HG03521 (cell line): ENCODE measurements at regions not wholly inside any gene's neighbourhood (a gene's known extent, or its start where the extent isn't known, plus 50 kb on each side); places are given as distances from the start of the nearest gene placed in this dataset.
A peak's percentile ranks its signal among the peaks of the same experiment; 100 is the strongest.

Source experiments
- ATAC-seq: cut with Tn5 transposase; IDR thresholded peaks from one replicate; pipeline ENCODE4 v1.9.1; 2021; ENCODE audit warnings: mild to moderate bottlenecking, moderate library complexity; ENCODE audit not compliant: unreplicated experiment

DNA sequence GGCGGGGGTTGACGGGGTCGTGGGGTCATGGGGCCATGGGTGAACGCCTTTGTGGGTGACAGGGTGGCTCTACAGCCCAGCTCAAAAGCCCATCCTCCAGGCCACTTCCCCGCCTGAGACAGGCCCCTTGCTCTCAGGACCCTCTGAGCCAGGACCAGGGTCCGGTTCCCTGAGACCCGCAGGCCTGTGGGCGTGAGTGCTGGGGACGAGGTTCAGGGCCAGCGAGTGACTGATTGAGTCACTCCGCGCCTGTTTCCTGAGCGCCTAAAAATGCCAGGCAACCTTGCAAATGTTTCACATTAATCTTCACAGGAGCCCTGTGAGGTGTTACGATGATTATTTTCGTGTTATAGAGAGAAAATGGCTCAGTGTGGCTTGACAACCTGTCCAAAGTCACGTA lies 97.8 kb downstream of the ZNF674 start:
- ATAC-seq, result peak; percentile 30

DNA sequence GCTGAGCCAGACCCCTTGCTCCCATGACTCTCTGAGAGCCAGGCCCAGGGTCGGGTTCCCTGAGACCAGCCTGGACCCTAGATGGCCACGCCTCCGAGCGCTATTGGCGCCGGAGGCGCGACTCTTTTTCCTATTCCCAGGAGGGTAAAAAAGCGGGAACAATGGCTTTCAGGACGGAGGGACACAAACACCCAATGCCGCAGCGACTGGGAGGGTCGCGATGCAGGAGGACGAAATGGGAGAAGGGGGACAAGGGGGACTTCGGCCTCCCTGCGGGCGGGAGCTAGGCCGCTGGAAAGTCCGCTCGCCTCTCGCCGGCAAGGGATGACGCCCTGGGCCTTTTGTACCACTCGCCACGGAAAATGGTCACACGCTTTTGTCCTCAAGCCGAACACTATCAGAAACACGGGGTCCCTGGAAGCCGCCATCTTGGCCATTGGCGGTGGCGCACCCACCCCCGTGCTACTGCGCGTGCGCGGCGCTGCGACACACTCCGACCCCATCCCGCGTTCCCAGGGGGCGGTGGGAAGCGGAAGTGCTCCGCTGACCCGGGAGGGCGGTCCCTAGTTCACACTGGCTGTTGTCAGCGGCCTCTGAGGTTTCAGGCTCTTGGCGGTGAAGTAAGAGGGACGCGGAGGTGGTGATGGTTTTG lies 98.4 kb downstream of the ZNF674 start:
- ATAC-seq, result peak; percentile 89

DNA sequence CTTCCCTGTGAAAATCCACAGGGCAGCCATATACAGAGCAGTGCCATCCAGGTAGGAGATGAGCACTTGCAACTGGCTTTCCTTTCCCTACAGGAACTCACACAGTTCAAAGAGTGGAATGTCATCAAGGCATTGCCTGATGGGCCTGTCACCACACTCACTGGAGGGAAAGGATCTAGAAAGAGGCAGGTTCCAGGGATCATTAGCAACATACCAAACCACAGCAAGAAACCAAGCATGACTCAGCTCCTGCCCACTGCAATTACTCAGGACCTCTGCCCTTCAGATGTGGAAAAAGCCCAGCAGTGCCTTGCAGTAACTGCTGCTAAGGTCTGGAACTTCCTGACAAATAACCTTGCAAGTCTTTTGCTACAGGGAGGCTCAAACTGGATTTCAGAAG lies 101.2 kb downstream of the ZNF674 start:
- ATAC-seq, result no peak

DNA sequence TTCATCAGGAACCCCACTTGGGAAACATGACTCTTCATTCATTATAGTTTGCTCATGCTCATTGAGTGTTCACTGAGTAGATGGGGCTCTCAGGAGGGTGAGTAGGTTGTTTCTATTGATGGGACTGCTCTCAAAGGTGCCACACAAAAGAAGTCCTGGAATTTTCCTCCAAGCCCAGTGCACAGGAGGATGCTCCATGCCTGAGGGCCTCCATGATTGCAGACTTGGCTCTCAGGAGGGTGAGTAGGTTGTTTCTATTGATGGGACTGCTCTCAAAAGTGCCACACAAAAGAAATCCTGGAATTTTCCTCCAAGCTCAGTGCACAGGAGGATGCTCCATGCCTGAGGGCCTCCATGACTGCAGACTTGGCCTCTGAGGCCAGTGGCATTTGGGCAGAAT lies 108.5 kb downstream of the ZNF674 start:
- ATAC-seq, result no peak

DNA sequence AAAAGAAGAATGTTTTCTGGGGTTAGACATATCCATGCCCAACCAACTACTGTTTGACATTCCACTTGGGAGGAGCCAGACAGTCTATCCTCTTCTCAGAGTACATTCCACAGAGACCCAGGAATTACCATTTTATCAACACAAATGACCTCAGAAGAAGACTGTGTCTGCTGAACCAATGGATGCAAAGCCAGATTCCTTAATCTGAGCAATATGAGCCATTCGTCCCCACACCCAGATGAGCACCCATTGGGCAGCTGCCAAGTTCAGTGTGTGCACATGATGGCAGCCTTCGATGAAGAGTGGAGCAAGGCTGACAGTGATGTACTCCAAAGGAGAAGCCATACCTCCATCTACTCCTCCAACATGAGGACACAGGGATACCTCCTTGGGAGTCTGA lies 111.3 kb downstream of the ZNF674 start:
- ATAC-seq, result no peak

DNA sequence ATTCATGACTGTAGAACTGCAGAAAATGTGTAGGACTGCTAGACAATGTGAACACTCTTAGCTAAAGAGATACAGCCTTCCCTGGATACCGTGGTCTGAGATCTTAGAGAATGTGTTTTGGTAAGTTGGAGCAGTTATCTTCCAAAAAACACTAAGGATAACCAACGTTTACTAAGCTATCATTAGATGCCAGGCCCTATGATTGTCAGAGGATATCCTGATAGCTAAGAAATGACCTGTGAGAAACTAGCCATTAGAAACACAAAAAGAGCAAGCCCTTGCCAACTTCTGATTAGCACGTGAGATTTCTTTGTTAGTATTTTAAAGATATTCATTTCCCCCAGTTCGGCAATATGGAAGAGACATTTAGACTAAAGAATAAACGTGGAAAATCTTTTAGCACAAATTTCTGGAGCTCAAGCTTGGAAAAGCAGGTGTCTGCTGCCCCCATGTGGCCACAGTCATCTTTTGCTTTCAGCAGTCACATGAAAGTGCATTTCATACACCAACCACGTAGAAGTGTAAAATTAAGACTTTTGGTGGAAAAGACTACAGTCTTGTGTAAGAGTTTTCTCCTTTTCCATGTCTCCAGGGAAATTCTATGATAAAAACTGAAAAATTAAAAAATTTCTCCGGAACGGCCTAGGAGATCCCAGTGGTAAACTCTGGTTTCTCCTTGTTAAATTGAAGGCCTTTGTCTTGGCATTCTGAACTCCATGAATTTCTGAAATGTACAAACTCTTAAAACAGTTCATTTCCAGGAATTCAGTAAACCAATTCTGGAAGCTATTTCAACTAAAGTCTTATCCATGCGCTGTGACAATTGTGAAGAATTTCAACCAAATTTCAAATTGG lies 136.4 kb downstream of the ZNF674 start:
- no peak for ATAC-seq

DNA sequence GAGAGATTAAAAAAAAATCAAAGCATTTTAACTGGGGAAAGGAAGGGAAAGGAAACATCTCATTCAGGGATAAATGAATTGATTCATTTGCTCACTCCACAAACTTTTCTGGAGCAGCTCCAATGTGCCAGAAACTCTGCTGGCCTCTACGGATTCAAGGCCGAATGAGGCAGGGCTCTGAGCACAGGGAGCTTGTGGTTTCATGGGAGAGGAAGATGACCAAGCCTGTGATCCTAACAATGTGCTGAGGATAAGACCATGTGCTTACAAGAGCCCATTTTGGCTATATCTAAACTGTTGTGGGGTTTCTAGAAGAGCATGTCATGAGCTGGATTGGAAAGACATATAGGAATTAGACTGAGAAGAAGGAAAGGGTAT lies 137.5 kb downstream of the ZNF674 start:
- no peak for ATAC-seq

DNA sequence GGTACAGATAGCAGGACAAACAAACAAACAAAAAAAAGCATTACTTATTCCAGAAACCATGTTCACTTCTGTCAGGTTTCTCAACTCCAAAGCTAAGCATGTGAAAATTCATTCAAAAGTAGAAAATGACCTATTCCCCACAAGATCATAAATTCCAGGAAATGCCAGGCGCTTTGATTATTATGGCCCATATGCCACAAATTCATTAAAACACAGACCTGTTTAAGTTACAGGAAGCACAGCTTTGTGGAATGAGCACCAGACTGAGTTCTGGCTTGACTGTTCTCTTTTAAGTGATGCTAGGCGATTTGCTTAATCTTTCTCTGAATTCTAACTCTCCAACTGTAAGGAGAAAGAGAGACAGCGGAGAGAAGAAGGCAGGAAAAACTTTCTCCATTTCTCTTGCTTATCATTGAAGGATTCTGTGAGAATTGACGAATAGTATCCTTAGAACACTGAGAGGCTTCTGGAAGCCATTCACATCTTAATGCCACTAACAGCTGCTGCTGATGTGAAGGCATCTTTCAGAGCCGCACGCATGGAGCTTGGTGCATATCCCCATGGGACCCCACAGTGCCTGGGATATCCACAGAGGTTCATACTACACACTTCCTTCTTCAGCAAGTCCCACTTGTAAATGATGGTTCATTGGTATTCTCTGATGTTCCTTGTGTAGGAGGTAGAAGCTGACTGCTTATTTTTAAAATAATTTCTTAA lies 138.0 kb downstream of the ZNF674 start:
- ATAC-seq, result no peak

DNA sequence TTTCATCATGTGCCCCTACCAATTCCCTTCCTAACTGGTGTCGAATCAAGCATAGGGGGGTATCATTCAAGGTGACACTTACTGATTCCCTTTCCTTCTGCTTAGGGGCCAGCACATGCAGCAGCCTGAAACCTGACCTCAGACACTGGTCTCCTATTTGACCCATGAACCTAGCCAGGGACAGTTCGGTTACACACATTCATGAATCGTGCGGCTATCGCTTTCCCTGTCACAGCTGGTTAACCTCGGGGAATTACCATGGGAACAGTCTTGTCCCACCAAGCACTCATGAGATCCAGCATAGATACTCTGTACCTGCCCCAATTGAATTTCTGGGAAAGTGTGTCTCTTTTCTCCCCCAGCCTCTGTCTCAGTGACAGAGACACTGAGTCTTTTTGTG lies 140.4 kb downstream of the ZNF674 start:
- no peak for ATAC-seq

DNA sequence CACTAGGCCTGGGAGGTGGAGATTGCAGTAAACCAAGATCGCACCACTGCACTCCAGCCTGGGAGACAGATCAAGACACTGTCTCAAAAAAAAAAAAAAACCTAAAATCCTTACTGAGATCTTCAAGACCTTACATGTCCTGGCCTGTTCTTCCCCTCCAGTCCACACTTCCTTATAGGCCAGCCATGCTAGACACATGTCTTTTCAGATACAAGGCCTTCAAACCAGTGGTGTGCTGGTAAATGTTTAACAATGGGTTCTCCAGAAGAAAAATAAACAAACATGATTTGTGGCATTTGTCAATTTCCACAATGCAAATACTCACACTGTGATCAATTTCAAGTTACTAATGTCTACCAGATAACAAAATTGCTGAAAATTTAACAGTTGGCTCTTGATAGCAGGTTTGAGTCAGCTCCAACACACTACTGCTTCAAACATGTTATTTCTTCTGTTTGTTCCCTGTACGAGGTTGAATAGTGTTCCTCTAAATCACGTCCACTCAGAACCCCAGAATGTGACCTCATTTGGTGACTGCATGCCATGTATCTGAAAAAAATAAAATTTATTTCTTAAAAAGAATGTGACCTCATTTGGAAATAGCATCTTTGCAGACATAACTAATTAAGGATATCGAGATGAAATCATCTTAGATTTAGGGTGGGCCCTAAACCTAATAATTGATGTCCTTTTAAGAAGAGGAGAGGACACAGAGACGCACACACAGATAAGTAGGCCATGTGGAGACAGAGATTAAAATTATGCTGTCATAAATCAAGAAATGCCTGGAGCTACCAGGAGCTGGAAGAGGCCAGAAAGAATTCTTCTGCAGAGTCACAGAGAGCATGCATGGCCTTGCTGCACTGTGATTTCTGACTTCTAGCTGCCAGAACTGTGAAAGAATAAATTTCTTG lies 144.4 kb downstream of the ZNF674 start:
- ATAC-seq, result no peak

DNA sequence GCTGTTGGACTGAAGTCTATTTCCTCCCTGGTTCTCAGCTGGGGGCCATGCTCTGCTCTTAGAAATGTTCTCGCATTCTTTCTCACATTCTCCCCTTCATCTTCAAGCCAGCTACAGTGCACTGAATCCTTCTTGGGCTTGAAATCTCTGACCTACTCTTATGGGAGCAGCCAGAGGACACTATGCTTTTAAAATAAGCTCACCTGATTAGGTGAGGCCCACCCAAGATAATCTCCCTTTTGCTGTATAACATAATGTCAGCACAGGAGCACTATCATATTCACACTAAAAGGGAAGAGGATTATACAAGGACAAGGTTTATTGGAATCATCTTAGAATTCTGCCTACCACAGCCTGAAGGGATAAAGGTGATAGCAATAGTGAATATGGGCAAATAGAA lies 146.3 kb downstream of the ZNF674 start:
- no peak for ATAC-seq

DNA sequence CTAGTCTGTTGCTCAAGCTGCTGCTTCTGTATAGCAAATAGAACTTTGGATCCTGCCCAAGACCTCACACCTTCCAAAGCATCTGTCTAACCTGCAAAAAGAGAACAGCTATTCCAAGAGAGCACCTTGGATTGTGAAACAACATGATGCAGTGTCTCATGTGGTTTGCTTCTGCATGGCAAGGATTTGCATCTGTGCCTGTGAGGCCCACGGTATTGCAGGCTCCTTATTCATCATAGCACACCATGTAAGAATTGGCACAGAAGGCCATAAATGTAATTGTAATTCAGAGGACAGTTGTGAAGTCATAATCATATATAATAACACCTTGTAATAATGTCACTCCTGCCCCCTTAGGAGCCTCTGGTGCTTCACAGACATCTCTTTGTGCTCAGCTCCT lies 147.1 kb downstream of the ZNF674 start:
- no peak for ATAC-seq

DNA sequence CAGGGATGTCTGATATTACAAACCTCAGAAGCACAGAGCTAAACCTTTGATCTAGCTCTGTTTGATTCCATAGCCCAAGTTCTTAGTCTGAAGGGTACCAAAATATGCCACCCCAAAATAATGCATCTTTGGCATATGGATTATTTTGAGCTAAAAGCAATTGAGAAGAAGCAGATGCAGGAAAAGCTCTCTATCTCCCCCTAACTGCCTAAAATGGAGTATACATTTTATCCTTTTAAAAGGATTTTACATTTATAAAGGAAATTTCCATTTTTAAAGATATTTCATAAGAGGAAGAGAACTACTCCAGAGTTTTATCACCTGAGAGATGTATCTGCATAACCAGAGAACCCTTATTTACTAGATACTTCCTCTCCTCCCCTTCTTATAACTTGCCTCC lies 158.7 kb downstream of the ZNF674 start:
- no peak for ATAC-seq

DNA sequence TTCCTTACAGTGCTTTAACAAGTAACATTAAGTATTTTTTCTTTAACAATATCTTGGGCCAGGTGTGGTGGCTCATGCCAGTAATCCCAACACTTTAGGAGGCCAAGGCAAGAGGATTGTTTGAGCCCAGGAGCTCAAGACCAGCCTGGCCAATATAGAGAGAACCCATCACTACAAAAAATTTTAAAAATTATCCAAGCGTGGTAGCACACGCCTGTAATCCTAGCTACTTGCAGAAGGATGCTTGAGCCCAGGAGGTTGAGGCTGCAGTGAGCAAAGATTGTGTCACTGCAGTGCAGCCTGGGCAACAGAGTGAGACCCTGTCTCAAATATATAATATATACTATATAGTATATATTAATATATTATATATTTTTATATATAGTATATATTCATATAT lies 162.2 kb downstream of the ZNF674 start:
- ATAC-seq, result no peak

DNA sequence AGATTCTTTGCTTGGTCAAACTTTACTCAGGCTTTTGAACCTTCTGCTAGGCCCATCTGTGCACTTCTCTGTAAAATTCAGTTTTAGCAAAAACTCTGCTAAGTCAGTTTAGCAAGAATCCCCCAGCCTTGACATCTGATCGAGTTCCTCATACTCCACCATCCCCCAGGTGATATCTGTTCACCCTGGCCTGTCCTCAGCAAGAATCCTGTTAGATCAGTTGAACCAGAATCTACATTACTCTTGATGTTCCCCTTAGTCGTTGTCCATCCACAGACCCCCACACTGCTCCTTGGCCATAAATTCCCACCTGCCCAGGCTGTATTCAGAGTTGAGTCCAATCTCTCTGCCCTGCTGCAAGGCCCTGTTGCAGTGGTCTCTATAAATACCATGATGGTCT lies 162.6 kb downstream of the ZNF674 start:
- no peak for ATAC-seq

DNA sequence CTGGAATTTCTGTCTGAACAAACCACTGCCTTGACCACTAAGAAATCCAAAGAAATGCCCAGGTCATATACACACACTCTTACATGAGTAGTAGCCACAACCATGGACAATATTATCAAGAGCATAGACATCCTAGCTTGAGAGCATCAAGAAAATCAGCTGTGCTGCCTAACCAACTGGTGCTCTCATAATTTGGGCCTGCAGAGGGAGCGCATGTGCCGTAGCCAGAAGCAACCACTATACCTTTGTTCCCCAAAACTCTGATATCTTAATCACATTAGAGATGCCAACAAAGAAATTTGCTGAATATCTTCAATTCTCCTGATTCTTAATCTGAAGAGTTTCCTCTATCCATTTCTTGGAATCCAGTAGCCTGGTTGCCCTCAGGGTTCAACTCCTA lies 163.6 kb downstream of the ZNF674 start:
- ATAC-seq, result no peak

DNA sequence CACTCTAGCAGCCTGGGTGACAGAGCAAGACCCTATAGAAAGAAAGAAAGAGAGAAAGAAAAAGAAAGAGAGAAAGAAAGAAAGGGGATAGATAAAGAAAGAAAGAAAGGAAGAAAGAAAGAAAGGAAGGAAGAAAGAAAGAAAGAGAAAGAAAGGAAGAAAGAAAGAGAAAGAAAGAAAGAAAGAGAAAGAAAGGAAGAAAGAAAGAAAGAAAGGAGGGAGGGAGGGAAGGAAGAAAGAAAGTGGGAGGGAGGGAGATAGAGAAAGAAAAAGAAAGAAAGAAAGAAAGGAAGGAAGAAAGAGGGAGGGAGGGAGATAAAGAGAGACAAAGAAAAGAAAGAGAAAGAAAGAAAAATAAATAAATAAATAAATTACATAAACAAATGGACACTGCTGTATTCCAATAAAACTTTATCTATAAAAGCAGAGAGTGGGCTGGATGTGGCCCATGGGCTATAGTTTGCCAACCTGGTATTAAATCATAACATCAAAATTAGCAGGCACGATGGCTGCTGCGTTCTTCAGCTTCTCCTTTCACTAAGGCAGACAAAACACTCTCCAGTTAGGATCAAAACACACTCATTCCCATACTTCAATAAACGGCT lies 165.0 kb downstream of the ZNF674 start:
- ATAC-seq, result no peak

DNA sequence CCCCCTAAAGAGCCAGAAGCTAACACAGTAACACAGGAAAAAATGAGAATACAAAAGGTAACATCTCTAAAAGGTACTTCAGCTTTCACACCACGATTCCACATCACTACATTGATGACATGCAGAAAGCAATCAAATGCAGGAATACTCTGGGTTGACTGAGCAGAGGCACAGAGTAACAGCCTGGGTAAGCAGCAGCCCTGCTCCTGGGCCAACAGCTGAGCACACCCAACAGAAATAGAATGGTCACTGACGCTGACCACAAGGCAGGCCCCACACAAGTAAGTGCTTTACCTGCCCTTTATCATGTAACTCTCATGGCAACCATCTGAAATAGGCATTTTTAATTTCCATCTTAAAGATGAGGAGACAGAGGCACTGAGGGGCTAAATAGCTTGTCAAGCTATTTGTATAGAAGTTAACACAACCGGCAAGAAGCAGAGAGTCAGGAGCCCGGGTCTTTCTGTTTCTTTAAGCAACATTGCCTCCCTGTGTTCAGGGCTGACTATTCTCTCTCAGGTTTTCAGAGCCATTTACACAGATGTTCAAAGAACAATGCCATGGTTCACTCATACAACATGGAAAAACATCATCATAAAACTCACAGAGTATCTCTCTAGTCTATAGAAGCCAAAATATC lies 168.9 kb downstream of the ZNF674 start:
- no peak for ATAC-seq

DNA sequence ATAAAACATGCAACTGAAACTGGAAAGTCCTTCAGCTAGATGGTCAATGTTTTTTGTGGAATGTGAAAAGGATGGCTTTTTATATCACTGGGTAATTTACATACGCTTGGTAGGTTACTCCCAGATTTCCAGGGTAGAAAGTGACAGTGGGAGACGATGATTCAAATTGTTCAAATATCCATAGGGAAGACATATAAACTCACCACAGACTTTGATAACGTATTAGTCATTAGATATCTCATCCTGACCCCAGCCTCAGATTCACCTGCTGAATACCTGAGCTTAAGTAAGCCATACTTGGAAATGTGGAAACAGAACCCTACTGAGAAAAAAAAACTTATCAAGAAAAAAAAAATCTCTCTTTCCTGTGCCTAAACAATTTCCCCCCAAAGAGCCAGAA lies 169.4 kb downstream of the ZNF674 start:
- no peak for ATAC-seq

DNA sequence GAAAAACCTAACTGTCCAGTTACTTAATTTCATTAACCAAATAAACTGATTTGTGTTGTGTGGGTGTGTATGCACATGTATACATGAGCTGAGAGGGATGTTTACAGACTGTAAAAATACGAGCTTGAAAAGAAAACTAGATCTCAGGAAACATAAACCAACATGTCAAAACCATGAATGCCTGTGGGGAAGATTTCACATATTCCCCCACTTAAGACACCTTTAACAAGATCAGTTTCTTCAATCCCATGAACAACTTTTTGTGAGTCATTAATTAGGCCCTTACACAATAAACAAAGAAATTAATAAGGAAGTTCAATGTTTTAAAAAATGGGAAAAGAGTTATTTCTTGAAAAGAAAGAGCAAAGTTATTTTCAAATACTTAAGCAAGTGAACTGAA lies 170.8 kb downstream of the ZNF674 start:
- ATAC-seq, result no peak
